Thyroid gland (tissue), 4 donors: ENCODE measurements at regions not wholly inside any gene's neighbourhood (a gene's known extent, or its start where the extent isn't known, plus 50 kb on each side); places are given as distances from the start of the nearest gene placed in this dataset.

Experiments used
- CTCF ChIP-seq, 6 experiments: fragments of 200-600 bp in 3 of 6; fragments of 450-650 bp in 3 of 6; sonication (generic) in 3 of 6; IDR thresholded peaks; one replicate each; pipeline ENCODE4 v1.5.1; 2016 to 2019; ENCODE audit warnings: antibody characterized with exemption in 6 of 6, mild to moderate bottlenecking in 2 of 6, inconsistent platforms in 1 of 6, moderate library complexity in 1 of 6
- POLR2A ChIP-seq, 2 donors: fragments of 450-650 bp; IDR thresholded peaks; one replicate each; pipeline ENCODE4 v1.6.1; 2017; ENCODE audit warnings: antibody characterized with exemption in 2 of 2, mild to moderate bottlenecking in 2 of 2, moderate library complexity in 1 of 2

GRCh38 chr2:236840215-236840614, 245.5 kb upstream of the COPS8 start:
- TF ChIP-seq CTCF (IDR thresholded peaks at IDR 0.05) (no peak), POLR2A (IDR thresholded peaks at IDR 0.05) (no peak)
